Activated T-cell treated with anti-CD3 and anti-CD28 coated beads, Interleukin-2, amount 50 U/mL, for 24 hours (primary cell): ENCODE measurements at regions not wholly inside any gene's neighbourhood (a gene's known extent, or its start where the extent isn't known, plus 50 kb on each side); places are given as distances from the start of the nearest gene placed in this dataset.
"Not testable (repeated sequence)": the region's sequence is repeated elsewhere in the genome, so short reads cannot be mapped to it uniquely, and the experiment has no call there.

Source experiments
- DNase-seq: peaks from one replicate; pipeline ENCODE4 v3.0.0-alpha.2; 2020
- H3K27ac Mint-ChIP-seq: 2 replicates; pipeline ENCODE4 v1.8.0; 2020; ENCODE audit warnings: mild to moderate bottlenecking, mixed read lengths
- H3K27me3 Mint-ChIP-seq: 2 replicates; pipeline ENCODE4 v1.8.0; 2020; ENCODE audit warnings: mixed read lengths
- H3K36me3 Mint-ChIP-seq: 2 replicates; pipeline ENCODE4 v1.8.0; 2020; ENCODE audit warnings: low read depth, mixed read lengths
- H3K4me1 Mint-ChIP-seq: 2 replicates; pipeline ENCODE4 v1.8.0; 2020; ENCODE audit warnings: low read depth, mixed read lengths
- H3K4me3 Mint-ChIP-seq: 2 replicates; pipeline ENCODE4 v1.8.0; 2020; ENCODE audit warnings: mild to moderate bottlenecking, moderate library complexity, mixed read lengths
- H3K9me3 Mint-ChIP-seq: 2 replicates; pipeline ENCODE4 v1.8.0; 2020; ENCODE audit warnings: mixed read lengths

GRCh38 chr9:108756746-108757490 lies 98.9 kb downstream of the ACTL7B start:
- Mint-ChIP-seq H3K27ac (no peak overlapping the region), H3K36me3 (no peaks in the 10 kb centered on the region), H3K4me1 (no peaks in the 10 kb centered on the region), H3K27me3 (no peaks in the 10 kb centered on the region), H3K9me3 (no peaks in the 10 kb centered on the region), H3K4me3 (no peak overlapping the region)
- no peak for DNase-seq

DNA sequence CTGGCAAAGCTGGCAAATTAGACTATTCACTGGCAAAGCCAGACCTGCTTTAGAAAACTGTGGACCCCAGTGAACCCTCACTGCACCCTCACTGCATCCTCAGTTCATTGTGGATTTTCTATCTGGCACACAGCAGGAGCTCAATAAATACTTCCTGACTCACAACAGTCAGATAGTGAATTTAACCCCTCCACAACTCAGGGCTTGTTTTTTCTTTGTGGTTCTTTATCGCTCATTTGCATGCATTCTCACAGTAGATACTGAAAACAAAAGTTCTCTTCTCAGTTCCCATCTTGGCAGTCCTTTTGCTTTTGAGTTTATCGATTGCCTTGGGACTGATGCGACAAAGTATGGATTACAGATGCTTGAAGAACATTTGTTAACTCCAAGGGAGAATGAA lies 99.8 kb downstream of the ACTL7B start:
- H3K4me3 Mint-ChIP-seq, result no peak overlapping the region
- no peak for DNase-seq
- no peaks in the 10 kb centered on the region for H3K9me3 Mint-ChIP-seq
- H3K27ac Mint-ChIP-seq, result no peak overlapping the region
- no peaks in the 10 kb centered on the region for H3K27me3 Mint-ChIP-seq
- no peaks in the 10 kb centered on the region for H3K36me3 Mint-ChIP-seq
- no peaks in the 10 kb centered on the region for H3K4me1 Mint-ChIP-seq

- H3K9me3 Mint-ChIP-seq, result no peaks in the 10 kb centered on the region
- DNase-seq, result no peak
- no peaks in the 10 kb centered on the region for H3K4me1 Mint-ChIP-seq
- H3K4me3 Mint-ChIP-seq, result no peak overlapping the region
- no peaks in the 10 kb centered on the region for H3K36me3 Mint-ChIP-seq
- no peaks in the 10 kb centered on the region for H3K27me3 Mint-ChIP-seq
- H3K27ac Mint-ChIP-seq, result no peak overlapping the region
Observed at GRCh38 chr9:108751369-108751768, 104.4 kb downstream of the ACTL7B start.

- Mint-ChIP-seq H3K36me3 (no peaks in the 10 kb centered on the region), H3K27ac (no peak overlapping the region), H3K4me3 (no peak overlapping the region), H3K27me3 (no peaks in the 10 kb centered on the region), H3K9me3 (no peaks in the 10 kb centered on the region), H3K4me1 (no peaks in the 10 kb centered on the region)
- DNase-seq, result no peak
Observed at GRCh38 chr9:108750661-108751215, 105.0 kb downstream of the ACTL7B start.

GRCh38 chr9:108748776-108749175 lies 107.0 kb downstream of the ACTL7B start:
- no peak overlapping the region for H3K27ac Mint-ChIP-seq
- H3K9me3 Mint-ChIP-seq, result no peaks in the 10 kb centered on the region
- no peak for DNase-seq
- H3K4me1 Mint-ChIP-seq, result no peaks in the 10 kb centered on the region
- no peak overlapping the region for H3K4me3 Mint-ChIP-seq
- no peaks in the 10 kb centered on the region for H3K27me3 Mint-ChIP-seq
- H3K36me3 Mint-ChIP-seq, result no peaks in the 10 kb centered on the region

DNA sequence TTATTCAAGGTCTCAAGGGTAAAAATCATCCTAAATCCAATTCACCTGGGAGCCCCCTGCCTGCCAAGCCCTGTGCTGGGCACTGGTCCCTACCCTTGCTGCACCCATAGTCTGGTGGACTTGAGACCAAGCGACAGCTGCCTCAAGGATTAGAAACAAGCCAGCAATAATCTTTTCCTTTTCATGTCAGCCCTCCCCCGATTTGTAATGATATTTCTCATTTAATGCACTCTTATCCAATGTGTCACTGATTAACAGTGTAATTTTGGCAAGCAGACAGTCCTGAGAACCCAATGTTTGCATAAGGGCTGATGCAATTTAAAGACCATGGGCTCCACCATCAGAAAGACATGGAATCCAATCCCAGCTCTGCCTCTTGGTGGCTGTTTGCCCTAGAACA lies 108.9 kb downstream of the ACTL7B start:
- H3K36me3 Mint-ChIP-seq, result no peaks in the 10 kb centered on the region
- H3K4me3 Mint-ChIP-seq, result no peak overlapping the region
- no peak overlapping the region for H3K27ac Mint-ChIP-seq
- no peaks in the 10 kb centered on the region for H3K27me3 Mint-ChIP-seq
- H3K9me3 Mint-ChIP-seq, result no peaks in the 10 kb centered on the region
- H3K4me1 Mint-ChIP-seq, result no peaks in the 10 kb centered on the region
- no peak for DNase-seq

GRCh38 chr9:108746001-108746400 lies 109.8 kb downstream of the ACTL7B start:
- H3K9me3 Mint-ChIP-seq, result no peaks in the 10 kb centered on the region
- H3K36me3 Mint-ChIP-seq, result no peaks in the 10 kb centered on the region
- H3K27me3 Mint-ChIP-seq, result no peaks in the 10 kb centered on the region
- no peak for DNase-seq
- no peak overlapping the region for H3K4me3 Mint-ChIP-seq
- no peaks in the 10 kb centered on the region for H3K4me1 Mint-ChIP-seq
- H3K27ac Mint-ChIP-seq, result no peak overlapping the region

- no peaks in the 10 kb centered on the region for H3K27me3 Mint-ChIP-seq
- H3K27ac Mint-ChIP-seq, result no peak overlapping the region
- no peak for DNase-seq
- H3K36me3 Mint-ChIP-seq, result no peaks in the 10 kb centered on the region
- H3K4me1 Mint-ChIP-seq, result no peaks in the 10 kb centered on the region
- H3K9me3 Mint-ChIP-seq, result no peaks in the 10 kb centered on the region
- no peak overlapping the region for H3K4me3 Mint-ChIP-seq
Observed at GRCh38 chr9:108744641-108745040, 111.1 kb downstream of the ACTL7B start.

DNA sequence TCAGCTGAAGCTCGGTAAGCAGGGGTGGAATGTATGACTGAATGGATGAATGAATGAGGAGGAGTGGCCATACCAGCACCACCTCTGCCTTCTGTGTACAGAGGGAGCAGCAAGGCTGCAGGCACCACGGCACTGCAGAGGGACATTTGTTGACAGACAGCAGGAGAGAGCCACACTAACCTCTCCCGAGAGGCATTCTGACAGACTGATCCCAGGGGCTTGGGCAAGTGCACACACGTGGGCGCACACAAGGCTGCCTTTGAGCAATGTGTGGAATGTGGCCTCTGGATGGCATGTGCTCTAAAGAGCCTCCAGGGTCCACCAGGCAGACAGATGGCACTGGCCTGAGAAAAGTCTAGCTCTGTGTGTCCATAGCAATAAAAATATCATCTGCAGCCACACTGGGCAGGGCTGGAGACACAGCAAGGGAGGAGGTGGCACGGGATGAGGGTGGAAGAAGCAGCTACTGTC lies 111.8 kb downstream of the ACTL7B start:
- H3K36me3 Mint-ChIP-seq, result no peaks in the 10 kb centered on the region
- H3K4me1 Mint-ChIP-seq, result no peaks in the 10 kb centered on the region
- no peaks in the 10 kb centered on the region for H3K9me3 Mint-ChIP-seq
- H3K27me3 Mint-ChIP-seq, result no peaks in the 10 kb centered on the region
- DNase-seq, result no peak
- no peak overlapping the region for H3K4me3 Mint-ChIP-seq
- H3K27ac Mint-ChIP-seq, result no peak overlapping the region

- no peak for DNase-seq
- Mint-ChIP-seq H3K9me3 (no peaks in the 10 kb centered on the region), H3K27me3 (no peaks in the 10 kb centered on the region), H3K36me3 (no peaks in the 10 kb centered on the region), H3K27ac (no peak overlapping the region), H3K4me1 (no peaks in the 10 kb centered on the region), H3K4me3 (no peak overlapping the region)
Observed at GRCh38 chr9:108743416-108743815, 112.4 kb downstream of the ACTL7B start.

GRCh38 chr9:108742191-108742590 lies 113.6 kb downstream of the ACTL7B start:
- Mint-ChIP-seq H3K27ac (no peak overlapping the region), H3K4me3 (no peak overlapping the region)

DNA sequence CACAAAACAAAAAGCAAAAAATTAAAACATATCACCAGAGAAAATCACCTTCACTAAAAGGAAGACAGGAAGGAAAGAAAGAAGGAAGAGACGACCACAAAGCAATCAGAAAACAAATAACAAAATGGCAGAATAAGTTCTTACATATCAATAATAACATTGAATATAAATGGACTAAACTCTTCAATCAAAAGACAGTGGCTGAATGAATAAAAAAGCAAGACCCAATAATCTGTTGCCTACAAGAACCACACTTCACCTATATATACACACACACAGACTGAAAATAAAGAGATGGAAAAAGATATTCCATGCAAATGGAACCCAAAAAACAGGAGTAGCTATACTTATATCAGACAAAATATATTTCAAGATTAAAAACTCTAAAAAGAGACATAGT lies 124.5 kb downstream of the ACTL7B start:
- H3K27ac Mint-ChIP-seq, H3K36me3 Mint-ChIP-seq, H3K4me3 Mint-ChIP-seq, H3K4me1 Mint-ChIP-seq, DNase-seq, H3K27me3 Mint-ChIP-seq: not testable (repeated sequence)
- peaks cover 19% of the 10 kb centered on the region for H3K9me3 Mint-ChIP-seq

More at GRCh38 chr9:108742191-108742590, 113.6 kb downstream of the ACTL7B start:
- H3K9me3 Mint-ChIP-seq, result no peaks in the 10 kb centered on the region
- no peaks in the 10 kb centered on the region for H3K27me3 Mint-ChIP-seq
- H3K4me1 Mint-ChIP-seq, result no peaks in the 10 kb centered on the region
- DNase-seq, result no peak
- no peaks in the 10 kb centered on the region for H3K36me3 Mint-ChIP-seq

DNA sequence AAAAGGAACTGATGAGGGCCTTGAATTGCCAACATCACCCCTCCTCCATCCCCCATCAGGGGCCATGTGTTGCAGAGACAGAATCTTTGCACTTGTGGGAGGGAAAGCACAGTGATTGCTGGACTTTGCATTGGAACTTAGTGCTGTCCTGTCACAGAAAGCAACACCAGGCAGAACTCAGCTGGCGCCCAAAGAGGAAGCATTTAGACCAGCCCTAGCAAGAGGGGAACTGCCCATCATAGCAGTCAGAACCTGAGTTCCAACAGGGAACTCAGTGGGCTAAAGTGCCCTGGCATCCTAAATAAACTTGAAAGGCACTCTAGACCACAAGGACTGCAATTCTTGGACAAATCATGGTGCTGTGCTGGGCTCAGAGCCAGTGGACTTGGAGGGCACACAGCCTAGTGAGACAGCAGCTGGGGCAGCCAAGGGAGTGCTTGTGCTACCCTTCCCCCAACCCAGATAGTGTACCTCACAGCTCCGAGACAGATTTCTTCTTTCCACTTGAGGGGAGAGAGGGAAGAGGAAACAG lies 128.1 kb downstream of the ACTL7B start:
- H3K27ac Mint-ChIP-seq, result no peak overlapping the region
- no peak overlapping the region for H3K4me3 Mint-ChIP-seq
- DNase-seq, result no peak
- H3K9me3 Mint-ChIP-seq, result peaks cover 9% of the 10 kb centered on the region
- no peaks in the 10 kb centered on the region for H3K4me1 Mint-ChIP-seq
- H3K27me3 Mint-ChIP-seq, result no peaks in the 10 kb centered on the region
- no peaks in the 10 kb centered on the region for H3K36me3 Mint-ChIP-seq

DNA sequence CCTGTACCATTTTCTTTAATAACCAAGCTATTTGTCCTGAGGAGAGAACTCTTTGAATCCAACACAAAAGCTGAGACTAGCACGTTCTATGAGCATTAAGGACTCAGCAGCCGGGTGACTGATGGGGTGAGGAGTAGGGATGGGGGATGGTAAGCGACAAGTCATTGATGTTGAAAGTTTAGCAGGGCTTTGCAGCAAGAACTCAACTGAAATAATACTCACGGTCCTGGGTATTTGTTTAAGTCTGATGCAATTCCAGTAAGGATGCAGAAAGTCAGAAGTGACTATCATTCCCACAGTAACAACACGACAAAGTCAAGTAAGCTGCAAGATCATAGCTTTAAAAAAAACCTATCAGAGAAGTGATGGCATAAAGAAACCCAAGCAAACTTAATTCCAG lies 131.1 kb downstream of the ACTL7B start:
- Mint-ChIP-seq H3K36me3 (no peaks in the 10 kb centered on the region), H3K9me3 (no peaks in the 10 kb centered on the region), H3K4me3 (no peak overlapping the region), H3K27ac (no peak overlapping the region), H3K27me3 (no peaks in the 10 kb centered on the region), H3K4me1 (no peaks in the 10 kb centered on the region)
- DNase-seq, result no peak

- no peak overlapping the region for H3K4me3 Mint-ChIP-seq
- H3K27me3 Mint-ChIP-seq, result no peaks in the 10 kb centered on the region
- no peak for DNase-seq
- no peaks in the 10 kb centered on the region for H3K9me3 Mint-ChIP-seq
- no peaks in the 10 kb centered on the region for H3K4me1 Mint-ChIP-seq
- no peak overlapping the region for H3K27ac Mint-ChIP-seq
- H3K36me3 Mint-ChIP-seq, result no peaks in the 10 kb centered on the region
Observed at GRCh38 chr9:108724122-108724521, 131.7 kb downstream of the ACTL7B start.
